SK-N-MC (cell line): ENCODE measurements at regions not wholly inside any gene's neighbourhood (a gene's known extent, or its start where the extent isn't known, plus 50 kb on each side); places are given as distances from the start of the nearest gene placed in this dataset.

ENCODE experiments used
- EZH2 ChIP-seq: fragments of 200-600 bp; sonication (generic); IDR thresholded peaks from one replicate; pipeline ENCODE4 v1.6.1; 2017; ENCODE audit warnings: antibody characterized with exemption
- POLR2AphosphoS5 ChIP-seq: IDR thresholded peaks from 2 replicates; pipeline ENCODE4 v1.6.1; 2012; ENCODE audit warnings: mild to moderate bottlenecking, low read depth, low read length, borderline replicate concordance

- TF ChIP-seq EZH2 (no peak), POLR2AphosphoS5 (no peak; the same call in 1 of the 2 replicates)
Measured at GRCh38 chr4:137961051-137961438, 281.1 kb downstream of the SLC7A11 start.
